GM23248 (cell line): ENCODE measurements at regions not wholly inside any gene's neighbourhood (a gene's known extent, or its start where the extent isn't known, plus 50 kb on each side); places are given as distances from the start of the nearest gene placed in this dataset.

Source experiments
- EZH2 ChIP-seq: fragments of 200-600 bp; sonication (generic); IDR thresholded peaks from 2 replicates; pipeline ENCODE4 v1.6.1; 2018; ENCODE audit warnings: antibody characterized with exemption, mild to moderate bottlenecking; ENCODE audit not compliant: insufficient read depth, poor library complexity, severe bottlenecking
- EZH2phosphoT487 ChIP-seq: fragments of 200-600 bp; sonication (generic); IDR thresholded peaks from 2 replicates; pipeline ENCODE4 v1.6.1; 2018; ENCODE audit warnings: antibody characterized with exemption, moderate library complexity, mild to moderate bottlenecking, low read depth; ENCODE audit not compliant: insufficient read depth

GRCh38 chr4:20041839-20042407, 209.8 kb upstream of the SLIT2 start:
- no peak for TF ChIP-seq EZH2
- TF ChIP-seq EZH2phosphoT487: no peak
